ENCODE measurements at regions not wholly inside any gene's neighbourhood (a gene's known extent, or its start where the extent isn't known, plus 50 kb on each side); places are given as distances from the start of the nearest gene placed in this dataset.
"Not testable (repeated sequence)": the region's sequence is repeated elsewhere in the genome, so short reads cannot be mapped to it uniquely, and the experiment has no call there.

DNA sequence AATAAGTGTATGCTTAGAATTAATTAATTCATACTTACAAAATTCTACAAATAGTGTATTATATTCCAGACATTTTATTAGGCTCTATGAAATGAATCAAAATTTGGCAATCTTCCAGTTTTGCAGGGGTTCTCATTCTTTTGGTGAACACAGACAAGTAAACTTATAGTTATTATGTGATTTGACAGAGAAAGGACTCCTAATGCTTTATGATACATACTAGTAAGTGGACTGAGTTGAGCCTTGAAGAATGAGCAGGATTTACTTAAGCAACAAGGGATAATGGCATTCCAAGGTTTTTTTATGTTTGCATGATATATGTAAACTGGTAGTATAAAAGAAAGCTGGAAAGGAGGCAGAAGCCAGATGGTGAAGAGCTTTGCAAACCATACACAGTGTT is 145.7 kb upstream of the FERD3L start:
- no peak for DNase-seq

DNA sequence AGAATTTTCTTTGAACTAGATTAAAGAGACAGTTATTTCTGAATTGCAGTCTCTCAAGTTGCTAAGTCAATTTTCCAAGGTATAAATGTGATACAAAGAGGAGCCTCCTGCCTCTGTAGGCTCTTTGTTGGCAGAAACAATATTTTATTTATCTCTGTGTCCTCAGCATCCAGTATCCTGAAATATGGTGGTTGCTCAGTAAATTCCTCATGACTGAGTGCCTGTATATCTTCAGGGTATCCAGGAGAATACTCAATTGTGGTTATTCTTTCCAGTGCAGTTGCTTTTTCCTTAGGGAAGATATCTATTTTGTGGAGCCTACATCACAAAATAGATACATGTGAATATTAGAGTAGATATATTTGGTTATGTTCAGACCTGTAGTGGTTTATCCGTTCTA is 144.8 kb upstream of the FERD3L start:
- DNase-seq: no peak

DNA sequence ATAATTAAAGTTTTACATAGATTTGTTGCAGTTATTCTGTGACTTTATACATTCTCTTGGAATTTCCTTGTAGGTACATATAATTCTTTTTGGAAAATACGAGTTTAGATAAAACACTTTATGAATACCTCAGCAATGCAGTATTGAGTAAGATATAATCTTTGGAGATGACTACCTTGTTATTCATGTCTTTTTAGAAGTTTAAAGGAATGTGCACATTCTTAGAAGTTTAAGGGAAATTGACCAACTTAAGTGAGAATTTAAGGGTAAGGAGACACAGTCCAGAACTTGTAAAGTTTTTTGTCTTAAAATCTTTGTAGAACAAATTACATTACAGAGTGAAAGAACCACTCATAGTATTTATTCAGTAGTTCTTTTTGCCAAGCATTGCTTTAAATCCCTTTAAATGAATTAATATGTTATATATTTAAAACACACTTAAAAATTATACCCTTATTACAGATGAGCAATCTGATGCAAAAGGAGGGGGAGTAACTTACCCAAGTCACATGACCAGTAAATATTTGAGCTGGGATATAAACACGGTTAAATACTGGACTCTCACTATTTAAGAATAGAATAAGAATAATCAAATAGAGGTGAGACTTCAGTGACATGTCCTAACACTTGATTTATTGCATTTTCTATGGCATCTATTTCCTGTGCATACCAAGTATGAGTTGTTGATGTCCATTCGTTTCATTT is 139.5 kb upstream of the FERD3L start:
- DNase-seq: peak in 1 of 2 experiments; percentile 25

DNA sequence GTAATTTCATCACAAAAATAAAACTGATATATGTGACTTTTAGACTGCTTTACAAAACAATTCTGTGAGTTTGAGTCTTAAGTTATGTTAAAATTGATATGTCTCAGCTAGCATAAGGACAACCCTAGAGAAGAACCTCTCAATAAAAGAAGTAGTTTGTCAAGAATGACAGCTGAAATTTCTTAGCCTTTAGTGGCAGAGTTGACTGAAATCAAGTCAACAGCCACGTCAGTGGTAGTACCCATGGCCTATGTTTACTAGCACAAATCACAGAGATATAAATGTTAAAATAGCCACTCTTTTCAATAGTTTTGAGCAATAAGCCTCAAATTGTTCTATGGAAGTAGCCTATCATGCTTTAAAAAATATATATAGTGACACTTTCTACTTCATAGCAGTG is 138.9 kb upstream of the FERD3L start:
- no peak for DNase-seq

DNA sequence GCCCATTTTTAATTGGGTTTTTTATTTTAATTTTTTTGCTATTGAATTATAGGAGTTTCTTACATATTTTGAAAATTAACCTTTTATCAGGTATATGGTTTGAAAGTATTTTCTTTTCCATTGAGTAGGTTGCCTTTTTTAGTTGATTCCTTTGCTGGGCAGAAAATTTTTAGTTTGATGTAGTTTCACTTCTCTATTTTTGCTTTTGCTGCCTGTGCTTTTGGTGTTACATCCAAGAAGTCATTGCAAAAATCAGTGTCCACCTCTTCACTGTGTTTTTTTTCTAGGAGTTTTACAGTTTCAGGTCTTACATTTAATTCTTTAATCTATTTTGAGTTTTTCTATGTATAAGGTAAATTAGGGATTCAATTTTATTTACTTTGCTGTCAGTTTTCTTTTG is 129.8 kb upstream of the FERD3L start:
- no peak for DNase-seq

DNA sequence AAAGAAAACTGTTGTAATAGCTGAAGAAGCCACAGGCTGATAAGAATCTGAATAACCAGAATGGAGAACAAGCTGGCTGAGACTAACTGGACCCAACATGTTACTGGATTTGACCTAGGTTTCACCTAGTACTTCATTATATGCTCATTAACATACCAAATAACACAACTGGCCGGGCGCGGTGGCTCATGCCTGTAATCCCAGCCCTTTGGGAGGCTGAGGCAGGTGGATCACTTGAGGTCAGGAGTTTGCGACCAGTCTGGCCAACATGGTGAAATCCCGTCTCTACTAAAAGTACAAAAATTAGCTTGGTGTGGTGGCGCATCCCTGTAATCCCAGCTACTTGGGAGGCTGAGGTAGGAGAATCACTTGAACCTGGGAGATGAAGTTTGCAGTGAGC is 127.1 kb upstream of the FERD3L start:
- not testable (repeated sequence) for DNase-seq

DNA sequence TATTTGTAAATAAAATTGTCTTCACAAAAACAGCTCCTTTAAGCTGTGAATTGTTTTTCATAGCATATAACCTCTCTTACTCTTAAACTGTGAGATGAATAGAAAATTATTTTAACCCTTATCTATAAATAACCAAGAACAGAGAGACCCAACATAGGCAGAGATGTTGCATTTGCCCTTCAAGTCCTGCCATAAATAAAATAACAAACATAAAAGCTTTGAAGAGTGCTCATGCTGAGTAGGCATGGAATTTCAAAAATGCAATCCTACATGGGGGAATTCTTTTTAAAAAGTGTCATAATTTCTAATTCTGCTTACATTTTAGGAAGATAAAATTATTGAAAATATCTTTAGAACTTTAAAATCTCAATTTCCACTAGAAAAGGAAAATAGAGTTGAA is 124.1 kb upstream of the FERD3L start:
- no peak for DNase-seq

DNA sequence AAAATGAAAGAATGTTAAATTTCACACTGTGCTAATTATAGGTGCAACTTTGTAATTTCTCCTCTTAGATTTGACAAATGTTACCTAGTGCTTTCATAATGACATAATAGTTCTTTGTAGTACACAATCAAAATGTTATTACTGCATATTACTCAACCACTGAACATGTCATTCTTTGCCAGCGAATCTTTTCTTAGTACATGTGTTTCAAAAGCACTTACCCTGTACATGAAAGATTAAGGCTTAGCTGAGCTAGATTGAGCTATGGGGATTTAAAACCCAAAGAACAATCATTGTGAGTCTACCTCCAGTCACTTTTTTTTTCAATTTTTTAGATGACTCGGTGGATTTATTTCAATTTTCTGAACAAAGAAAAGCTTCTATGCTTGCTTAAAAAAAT is 123.5 kb upstream of the FERD3L start:
- no peak for DNase-seq

DNA sequence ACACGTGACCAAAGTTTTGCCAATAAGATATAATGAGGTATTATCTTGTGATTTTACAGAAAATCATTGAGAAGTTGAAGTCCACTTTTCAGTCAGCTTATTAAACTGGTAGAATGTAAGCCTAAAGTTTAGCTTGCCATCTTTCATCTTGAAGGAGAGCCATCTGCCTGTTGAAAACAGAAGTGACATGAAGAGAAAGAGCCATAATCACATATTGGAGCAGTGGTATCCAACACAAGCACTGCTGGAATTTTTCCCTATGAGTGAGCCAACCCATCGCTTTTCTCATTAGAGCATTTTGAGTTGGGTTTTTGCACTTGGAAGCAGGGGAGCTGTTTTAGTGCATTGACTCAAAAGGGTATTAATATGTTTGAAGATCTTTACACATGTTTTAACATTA is 117.6 kb upstream of the FERD3L start:
- DNase-seq: peak in 1 of 2 experiments; percentile 16

DNA sequence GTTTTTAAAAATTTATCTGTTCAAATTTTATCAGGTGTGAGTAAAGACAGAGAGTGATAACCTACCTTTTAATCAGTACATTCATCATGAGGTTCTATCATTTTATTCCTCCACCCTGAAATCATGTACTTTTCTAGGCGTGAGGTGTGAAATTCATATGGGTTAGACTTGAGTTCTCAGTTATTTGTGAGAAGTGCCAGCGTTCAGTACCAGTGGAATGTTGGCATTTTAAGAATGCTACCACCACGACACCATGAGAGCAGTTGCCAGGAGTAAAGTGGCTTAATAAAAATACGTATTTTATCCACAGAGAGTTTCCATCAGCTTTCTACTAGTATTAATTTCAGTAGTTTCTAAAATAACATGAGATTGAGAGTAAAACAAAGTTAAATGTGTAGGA is 104.1 kb upstream of the FERD3L start:
- no peak for DNase-seq

DNA sequence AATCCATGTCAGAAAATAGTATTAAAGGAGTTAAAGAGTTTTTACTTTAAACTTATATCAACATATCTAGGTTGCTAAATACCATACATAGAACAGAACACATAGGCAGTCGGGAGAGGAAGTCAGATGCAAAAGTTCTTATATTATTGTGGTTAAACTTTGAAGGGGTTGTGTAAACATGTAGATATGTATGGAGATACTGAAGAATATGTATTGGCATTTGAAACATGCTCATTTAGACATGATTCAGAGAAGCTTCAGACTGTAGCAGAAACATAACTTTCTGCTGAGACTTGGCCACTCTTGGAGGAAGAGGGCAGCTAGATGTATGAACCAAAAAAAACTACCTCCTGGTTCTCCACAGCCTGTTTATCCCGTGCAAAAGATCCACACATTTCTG is 103.5 kb upstream of the FERD3L start:
- no peak for DNase-seq

DNA sequence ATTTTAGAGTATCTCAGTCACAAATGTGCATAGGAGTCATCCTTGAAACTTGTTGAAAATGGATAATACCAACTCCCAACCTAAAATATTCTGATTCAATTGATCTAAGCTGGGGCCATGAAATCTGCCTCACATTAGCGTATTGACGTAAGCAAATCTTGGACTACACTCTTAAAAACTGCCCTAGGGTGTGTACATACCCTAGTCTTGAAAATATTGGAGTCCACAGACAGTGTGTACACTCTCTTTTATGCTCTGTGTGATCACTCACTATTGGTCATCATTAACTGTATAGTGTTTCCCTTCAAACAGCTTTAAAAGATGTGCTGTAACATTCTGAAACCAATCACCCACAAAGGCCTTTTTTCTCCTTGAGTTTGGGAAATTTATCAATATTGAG is 102.9 kb upstream of the FERD3L start:
- no peak for DNase-seq

DNA sequence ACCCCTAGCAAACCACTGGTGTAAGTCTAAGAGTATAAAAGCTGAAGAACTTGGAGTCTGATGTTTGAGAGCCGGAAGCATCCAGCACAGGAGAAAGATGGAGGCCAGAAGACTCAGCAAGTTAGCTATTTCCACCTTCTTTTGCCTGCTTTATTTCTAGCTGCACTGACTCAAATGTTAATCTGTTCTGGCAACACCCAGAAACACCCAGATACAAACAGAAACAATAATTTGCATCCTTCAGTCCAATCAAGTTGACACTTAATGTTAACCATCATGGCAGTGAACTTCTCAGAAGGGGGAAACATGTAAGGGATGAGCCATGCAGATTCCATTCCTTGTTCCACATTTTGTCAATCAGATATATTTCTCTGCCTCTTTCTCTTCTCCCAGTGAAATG is 101.8 kb upstream of the FERD3L start:
- DNase-seq: no peak

DNA sequence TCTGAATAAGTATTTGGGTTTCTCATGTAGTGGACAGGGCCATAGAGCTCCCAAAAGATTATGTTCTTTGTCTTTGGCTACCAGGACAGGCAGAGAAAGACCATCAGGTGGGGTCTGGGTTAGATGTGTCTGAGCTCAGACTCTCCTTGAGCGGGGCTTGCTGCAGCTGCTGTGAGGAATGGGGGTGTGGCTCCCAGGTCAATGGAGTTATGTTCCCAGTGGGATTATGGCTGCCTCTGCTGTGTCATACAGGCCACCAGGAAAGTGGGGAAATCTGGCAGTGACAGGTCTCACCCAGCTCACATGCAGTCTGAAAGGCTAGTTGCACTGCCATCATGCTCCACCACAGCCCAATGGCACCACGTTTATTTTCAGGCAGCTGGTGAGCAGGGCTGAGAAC is 97.0 kb upstream of the FERD3L start:
- DNase-seq: no peak

DNA sequence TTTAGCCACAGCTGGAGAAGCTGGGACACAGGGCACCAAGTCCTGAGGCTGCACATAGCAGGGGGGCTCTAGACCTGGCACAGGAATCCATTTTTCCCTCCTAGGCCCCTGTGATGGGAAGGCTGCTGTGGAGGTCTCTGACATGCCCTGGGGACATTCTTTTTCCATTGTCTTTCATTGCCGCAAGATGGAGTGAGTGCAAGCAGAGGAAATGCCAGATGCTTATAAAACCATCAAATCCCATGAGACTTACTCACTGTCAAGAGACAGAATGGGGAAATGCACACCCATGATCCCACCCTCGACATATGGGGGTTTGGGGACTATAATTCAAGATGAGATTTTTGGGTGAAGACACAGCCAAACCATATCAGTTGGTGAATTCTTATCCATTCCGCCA is 94.7 kb upstream of the FERD3L start:
- no peak for DNase-seq

DNA sequence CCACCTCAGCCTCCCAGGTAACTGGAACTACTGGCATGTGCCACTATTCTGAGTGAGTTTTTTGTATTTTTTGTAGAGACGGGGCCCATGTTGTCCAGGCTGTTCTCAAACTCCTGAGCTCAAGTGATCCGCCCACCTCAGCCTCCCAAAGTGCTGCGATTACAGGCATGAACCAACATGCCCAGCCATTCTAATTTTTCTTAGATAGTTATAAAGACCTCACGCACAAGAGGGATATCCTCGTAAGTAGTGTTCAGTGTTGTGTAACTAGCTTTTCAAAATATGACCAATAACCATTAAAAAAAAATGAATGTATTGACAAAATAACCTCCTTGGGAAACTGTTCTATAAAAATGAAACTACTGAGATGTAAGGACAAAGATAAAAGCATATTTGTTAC is 90.5 kb upstream of the FERD3L start:
- no peak for DNase-seq

DNA sequence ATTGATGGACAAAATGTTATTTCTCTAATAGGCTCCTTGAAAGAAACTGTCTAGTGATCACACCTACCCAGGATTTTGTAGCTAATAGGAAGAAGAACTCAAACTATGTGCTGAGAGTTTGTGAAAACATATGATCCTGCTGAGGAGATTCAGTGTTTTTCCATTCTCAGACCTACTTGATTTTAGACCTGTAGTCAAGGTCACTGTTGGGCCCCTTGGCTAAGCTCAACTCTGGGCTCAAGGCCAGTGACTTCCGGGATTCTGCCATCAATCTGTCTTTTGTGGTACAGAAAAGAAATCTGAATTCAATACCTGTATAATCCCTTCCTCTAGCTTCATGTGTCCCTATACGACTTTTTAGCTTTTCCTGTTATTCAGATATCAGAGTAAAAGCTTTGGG is 79.7 kb upstream of the FERD3L start:
- no peak for DNase-seq

DNA sequence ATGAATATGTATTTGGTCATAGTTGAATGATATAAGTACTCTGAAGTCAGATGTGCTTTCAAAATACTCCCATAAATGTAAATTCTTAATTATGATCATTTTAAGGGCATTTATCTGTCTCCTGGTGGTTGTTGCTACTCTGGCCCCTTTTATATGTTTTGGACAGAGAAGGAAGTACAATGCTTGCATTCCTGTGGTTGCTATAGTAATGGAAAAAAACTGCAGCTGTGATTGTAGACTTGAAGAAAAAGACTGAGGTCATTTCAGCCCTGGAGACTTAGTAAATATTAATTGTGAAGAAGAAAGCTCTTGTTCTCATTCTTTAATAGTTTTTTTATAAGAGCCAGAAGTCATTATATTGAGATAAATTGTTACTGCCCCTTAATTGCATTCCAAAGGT is 70.2 kb upstream of the FERD3L start:
- DNase-seq: peak; percentile 25 to 62

DNA sequence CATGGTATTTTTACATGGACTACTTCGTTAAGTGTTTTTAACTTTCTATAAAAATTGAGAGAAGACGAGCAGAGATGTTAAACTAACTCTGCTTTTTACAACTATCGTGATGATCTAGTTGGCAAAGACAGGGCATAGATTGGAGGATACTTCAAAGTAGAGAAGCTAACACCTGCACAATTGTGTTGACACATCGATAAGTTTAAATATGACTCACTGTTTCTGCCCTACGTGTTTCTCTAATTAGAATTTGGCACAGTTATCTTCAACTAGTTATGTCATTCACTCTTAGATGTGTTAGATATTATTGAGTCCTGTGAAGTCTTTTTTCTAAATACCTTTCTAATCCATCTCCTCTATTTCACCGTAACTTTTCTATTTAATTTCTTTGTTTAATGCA is 68.5 kb upstream of the FERD3L start:
- no peak for DNase-seq

DNA sequence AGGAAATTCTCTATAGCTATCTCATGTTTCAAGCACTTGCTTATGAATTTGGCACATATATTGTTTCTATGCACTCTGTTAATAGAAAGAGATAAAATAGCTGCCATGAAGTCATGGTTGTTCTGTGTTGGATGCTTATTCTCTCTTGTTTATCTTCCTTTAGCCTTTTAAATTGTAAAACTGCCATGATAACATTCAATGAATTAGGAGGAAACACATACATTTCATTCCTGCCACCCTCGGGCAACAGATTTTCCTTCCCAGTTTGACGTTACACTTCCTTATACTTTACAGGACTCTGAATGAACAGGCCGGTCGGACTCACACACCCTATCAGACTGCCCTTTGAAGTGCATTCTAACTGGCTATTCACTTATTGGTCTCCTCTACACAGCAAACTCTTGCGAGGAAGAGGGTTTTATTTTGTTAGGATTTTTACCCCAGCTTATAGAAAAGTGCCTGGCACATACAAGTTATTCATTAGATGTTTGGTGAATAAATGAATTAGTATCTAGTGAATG is 65.7 kb upstream of the FERD3L start:
- no peak for DNase-seq

DNA sequence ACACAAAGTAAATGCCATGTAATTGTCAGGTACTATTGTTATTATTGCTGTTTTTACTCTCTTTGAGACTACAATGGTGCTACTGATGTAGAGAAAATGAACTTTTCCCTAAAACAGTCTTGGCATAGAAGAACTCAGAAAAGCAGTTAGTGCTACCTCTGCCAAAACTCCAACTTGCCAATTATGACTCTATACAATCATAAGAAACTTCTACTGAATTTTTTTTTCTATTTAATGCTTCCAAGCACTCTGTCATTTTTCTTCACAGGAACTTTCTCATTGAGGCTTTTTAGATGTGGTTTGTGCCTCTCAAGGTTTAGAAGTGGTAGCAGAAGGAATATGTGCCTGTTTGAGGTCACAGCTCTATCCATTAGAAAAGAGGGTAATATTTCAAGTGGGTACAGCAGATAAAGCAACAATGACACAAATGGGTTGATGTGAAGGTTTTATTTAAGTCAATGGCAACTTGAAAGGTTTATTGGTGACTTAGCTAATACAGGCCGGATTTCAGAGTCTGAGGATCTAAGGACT is 64.0 kb upstream of the FERD3L start:
- DNase-seq: no peak

DNA sequence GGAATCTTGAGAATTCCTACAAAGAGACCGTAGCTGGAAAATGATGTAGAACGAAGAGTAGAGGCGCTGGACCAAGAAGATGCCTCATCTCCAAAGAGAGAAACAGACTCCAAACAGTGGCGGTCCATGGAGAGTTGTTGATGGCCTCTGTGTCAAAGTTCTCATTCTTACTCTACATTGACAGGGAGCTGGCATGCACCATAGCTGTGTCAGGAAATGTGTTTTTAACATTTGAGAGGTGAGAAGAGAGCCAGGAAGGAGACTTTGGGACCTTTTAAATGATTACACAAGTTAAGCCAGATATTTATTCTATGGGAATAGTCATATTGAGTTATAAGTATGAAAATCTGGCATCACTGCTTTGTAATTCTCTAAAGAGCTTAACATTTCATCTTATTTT is 61.5 kb upstream of the FERD3L start:
- no peak for DNase-seq

DNA sequence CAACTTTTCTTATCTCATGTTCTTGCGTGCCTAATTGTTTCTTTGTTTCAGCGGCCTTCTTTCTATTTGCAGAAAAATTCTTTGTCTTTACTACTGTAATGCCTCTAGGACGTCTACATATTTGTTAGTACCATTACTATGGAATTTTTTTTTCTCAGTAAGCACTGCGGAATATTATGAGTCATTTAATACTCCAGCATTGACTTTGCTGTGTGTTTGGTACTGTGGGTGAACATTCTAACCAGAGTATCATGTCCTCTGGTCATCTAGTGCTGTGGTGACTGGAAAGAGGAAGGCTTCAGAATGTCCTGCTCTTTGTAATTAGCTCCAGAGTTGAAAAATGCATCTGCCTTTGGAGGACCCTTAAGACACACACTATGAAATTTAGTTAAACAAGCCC is 58.5 kb upstream of the FERD3L start:
- no peak for DNase-seq

DNA sequence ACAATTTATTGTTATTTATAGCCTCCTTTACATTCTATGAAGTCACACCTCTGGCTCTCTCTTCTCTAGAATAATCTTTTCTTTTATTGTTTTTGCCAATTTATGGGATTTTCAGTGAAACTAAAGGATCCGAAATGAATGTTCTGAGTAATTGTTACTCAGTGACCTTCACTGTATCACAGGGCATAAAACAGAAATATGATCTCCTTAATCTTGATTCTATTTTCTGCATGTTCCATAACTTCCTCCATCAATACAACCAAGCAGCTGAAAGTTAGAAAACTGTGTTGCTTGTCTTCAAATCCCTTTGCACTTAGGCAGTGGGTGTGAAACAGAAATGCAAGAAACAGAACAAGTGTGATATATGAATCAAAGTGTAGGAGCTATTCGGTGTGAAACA is 57.4 kb upstream of the FERD3L start:
- no peak for DNase-seq

Measured in SW 1271 (cell line).